ENCODE measurements at regions not wholly inside any gene's neighbourhood (a gene's known extent, or its start where the extent isn't known, plus 50 kb on each side); places are given as distances from the start of the nearest gene placed in this dataset.
A peak's percentile ranks its signal among the peaks of the same experiment; 100 is the strongest.

DNA sequence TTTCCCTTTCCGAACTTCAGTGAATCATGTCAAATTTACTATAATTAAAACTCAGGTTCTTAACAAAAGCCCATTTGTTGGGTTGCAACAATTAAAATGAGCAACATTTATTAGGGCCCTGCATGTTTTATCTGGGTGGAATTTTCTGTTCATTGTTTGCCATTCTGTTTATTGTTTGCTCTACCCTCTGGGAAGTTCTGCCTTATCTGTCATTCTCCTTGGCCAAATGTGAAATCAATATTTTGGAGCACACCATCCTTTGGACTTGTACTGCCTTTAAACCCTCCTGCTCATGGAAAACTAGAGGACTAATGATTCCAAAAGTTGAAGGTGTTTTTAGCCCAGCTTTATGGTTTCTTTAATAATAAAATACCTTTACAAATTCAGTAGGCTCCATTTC is 134.5 kb upstream of the KCND2 start:
- no peak overlapping the region for H3K4me3 ChIP-seq
- no peak for TF ChIP-seq CTCF (IDR thresholded peaks at IDR 0.05; ENCODE audit: borderline replicate concordance)
- intact Hi-C loops (cut with micrococcal nuclease), result no loop called here
- peaks cover 10% of the 10 kb centered on the region for H3K9me3 ChIP-seq (replicated peaks)
- no peak overlapping the region for H3K27ac ChIP-seq (replicated peaks)
- no peak for DNase-seq
- H3K4me1 ChIP-seq, result no peaks in the 10 kb centered on the region
- no peaks in the 10 kb centered on the region for H3K36me3 ChIP-seq
- H3K27me3 ChIP-seq (ENCODE audit: low read depth), result no peaks in the 10 kb centered on the region

DNA sequence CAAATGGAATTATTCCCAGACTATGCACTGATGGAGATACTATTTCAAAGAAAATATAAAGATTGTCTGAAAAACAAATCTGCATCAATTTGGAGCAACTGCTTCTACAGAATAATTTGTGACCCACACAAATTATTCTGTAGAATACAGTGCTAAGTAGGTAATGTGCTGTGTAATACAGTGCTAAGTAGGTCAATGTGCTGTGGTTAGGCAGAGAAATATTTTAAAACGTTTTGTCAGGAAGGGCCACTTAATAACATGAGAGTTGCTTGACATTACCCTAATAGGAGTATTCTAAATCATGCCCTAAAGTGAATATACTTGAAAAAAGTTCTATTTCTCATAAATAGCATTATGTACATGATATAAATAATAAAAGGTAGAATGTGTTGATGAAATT is 116.5 kb upstream of the KCND2 start:
- H3K4me3 ChIP-seq, result no peak overlapping the region
- intact Hi-C loops (cut with micrococcal nuclease), result no loop called here
- H3K36me3 ChIP-seq, result no peaks in the 10 kb centered on the region
- H3K27me3 ChIP-seq (ENCODE audit: low read depth), result no peaks in the 10 kb centered on the region
- no peak for DNase-seq
- H3K27ac ChIP-seq (replicated peaks), result no peak overlapping the region
- peaks cover 12% of the 10 kb centered on the region for H3K9me3 ChIP-seq (replicated peaks)
- no peaks in the 10 kb centered on the region for H3K4me1 ChIP-seq
- no peak for TF ChIP-seq CTCF (IDR thresholded peaks at IDR 0.05; ENCODE audit: borderline replicate concordance)

- Histone ChIP-seq H3K4me1 (no peaks in the 10 kb centered on the region), H3K27ac (replicated peaks) (no peak overlapping the region), H3K36me3 (no peaks in the 10 kb centered on the region), H3K9me3 (replicated peaks) (peaks cover 3% of the 10 kb centered on the region), H3K4me3 (no peak overlapping the region), H3K27me3 (ENCODE audit: low read depth) (no peaks in the 10 kb centered on the region)
- no peak for DNase-seq
- no peak for TF ChIP-seq CTCF (IDR thresholded peaks at IDR 0.05; ENCODE audit: borderline replicate concordance)
- intact Hi-C loops (cut with micrococcal nuclease), result no loop called here
Observed at GRCh38 chr7:120160166-120160565, 112.8 kb upstream of the KCND2 start.

DNA sequence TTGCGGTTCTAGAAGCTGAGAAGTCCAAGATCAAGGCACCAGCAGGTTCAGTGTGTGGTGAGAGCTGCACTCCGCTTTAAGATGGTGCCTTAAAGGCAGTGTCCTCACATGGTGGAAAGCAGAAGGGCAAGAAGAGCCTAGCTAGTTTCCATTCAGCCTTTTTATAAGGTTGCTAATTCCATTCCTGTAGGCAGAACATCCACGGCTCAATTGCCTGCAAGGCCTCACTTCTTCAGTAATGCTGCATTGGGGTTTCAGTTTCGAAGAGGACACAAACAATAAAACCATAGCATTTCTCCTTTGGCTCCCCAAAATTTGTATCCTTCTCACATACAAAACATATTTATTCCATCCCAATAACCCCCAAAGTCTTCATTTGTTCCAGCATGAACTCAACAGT is 109.5 kb upstream of the KCND2 start:
- no peak for DNase-seq
- H3K27me3 ChIP-seq (ENCODE audit: low read depth), result no peaks in the 10 kb centered on the region
- H3K27ac ChIP-seq (replicated peaks), result no peak overlapping the region
- H3K4me3 ChIP-seq, result no peak overlapping the region
- H3K4me1 ChIP-seq, result peaks cover 7% of the 10 kb centered on the region
- no peaks in the 10 kb centered on the region for H3K36me3 ChIP-seq
- TF ChIP-seq CTCF (IDR thresholded peaks at IDR 0.05; ENCODE audit: borderline replicate concordance), result no peak
- H3K9me3 ChIP-seq (replicated peaks), result peaks cover 3% of the 10 kb centered on the region
- intact Hi-C loops (cut with micrococcal nuclease), result no loop called here

DNA sequence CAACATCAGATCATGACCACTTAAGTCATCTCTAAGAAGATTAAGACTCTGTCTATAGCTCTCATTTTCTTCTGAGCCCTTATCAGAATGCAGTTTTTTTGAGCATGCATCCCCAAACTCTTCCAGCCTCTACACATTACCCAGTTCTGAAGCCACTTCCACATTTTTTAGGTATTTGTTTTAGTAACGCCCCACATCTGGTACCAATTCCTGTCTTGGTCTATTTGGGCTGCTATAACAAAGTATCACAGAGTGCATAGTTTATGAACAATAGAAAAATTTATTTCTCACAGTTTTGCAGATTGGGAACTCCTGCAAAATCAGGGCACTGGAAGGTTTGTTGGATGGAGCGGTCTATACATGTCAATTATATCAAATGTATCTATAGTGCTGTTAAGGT is 107.7 kb upstream of the KCND2 start:
- Histone ChIP-seq H3K27me3 (ENCODE audit: low read depth) (no peaks in the 10 kb centered on the region), H3K9me3 (replicated peaks) (no peaks in the 10 kb centered on the region), H3K27ac (replicated peaks) (no peak overlapping the region), H3K4me3 (no peak overlapping the region), H3K36me3 (no peaks in the 10 kb centered on the region), H3K4me1 (peaks cover 7% of the 10 kb centered on the region)
- TF ChIP-seq CTCF (IDR thresholded peaks at IDR 0.05; ENCODE audit: borderline replicate concordance), result no peak
- intact Hi-C loops (cut with micrococcal nuclease), result no loop called here
- DNase-seq, result no peak

DNA sequence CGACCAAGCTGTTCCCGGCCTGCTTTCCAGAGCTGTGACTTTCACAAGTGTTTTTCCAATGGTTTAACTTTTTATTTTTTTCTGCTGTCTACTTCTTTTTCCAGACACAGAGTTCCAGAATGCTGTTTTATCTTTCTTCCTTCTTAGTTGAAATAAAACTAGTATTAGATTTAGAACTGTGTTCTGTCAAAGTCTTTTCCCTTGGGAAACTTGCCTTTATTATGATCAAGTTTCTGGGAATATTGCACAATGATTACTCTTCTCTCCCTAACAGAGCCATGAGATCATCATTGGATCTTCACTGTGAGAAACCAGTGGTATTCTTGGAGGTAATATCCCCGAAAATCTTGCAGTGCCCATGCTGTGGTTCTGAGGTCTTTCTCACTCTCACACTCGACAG is 104.9 kb upstream of the KCND2 start:
- H3K36me3 ChIP-seq, result no peaks in the 10 kb centered on the region

More for the DNA sequence above, 104.9 kb upstream of the KCND2 start:
- H3K4me3 ChIP-seq, result no peak overlapping the region
- H3K9me3 ChIP-seq (replicated peaks), result no peaks in the 10 kb centered on the region
- peaks cover 7% of the 10 kb centered on the region for H3K4me1 ChIP-seq
- DNase-seq, result no peak
- intact Hi-C loops (cut with micrococcal nuclease), result no loop called here
- no peak for TF ChIP-seq CTCF (IDR thresholded peaks at IDR 0.05; ENCODE audit: borderline replicate concordance)
- peak overlapping the region; percentile 73 for H3K27ac ChIP-seq (replicated peaks)
- no peaks in the 10 kb centered on the region for H3K27me3 ChIP-seq (ENCODE audit: low read depth)
